ENCODE measurements at regions not wholly inside any gene's neighbourhood (a gene's known extent, or its start where the extent isn't known, plus 50 kb on each side); places are given as distances from the start of the nearest gene placed in this dataset.

DNA sequence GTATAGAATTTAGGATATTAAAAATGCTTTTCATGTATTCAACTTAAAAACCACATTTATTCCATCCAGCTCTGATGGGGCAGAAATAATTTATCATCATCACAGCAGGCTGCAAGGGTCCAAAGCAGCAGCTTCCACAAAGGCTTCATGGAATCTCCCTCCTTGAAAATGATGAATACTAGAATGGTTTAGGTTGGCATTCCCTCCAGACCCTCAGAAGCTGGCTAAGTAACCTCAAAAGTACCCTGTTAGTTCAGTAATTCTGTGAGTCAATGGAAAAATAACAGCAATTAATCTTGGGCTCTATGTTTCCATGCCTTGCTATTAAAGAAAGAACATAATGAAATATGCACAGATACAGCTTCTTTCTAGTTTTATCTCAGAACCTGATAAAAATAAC lies 594.9 kb upstream of the DIPK2B start:
- Histone ChIP-seq H3K4me3 (ENCODE audit: control insufficient read depth in 2 of 3, extremely low read depth in 1 of 3, insufficient read depth in 2 of 3, low read depth in 1 of 3, low read length in 3 of 3) (no peak overlapping the region), H3K27ac (ENCODE audit: control insufficient read depth, insufficient read depth, low read length) (no peak overlapping the region), H2AFZ (ENCODE audit: control insufficient read depth, low read length) (no peak overlapping the region), H3K9me3 (ENCODE audit: control insufficient read depth, low read depth, low read length) (no peaks in the 10 kb centered on the region), H3K79me2 (ENCODE audit: control insufficient read depth, insufficient read depth, low read length) (peaks cover 88% of the 10 kb centered on the region), H3K27me3 (ENCODE audit: control insufficient read depth, extremely low read depth, insufficient read depth, low read length) (peaks cover 4% of the 10 kb centered on the region), H3K4me2 (ENCODE audit: control insufficient read depth, extremely low read depth, insufficient read depth, low read depth, low read length) (no peak overlapping the region), H4K20me1 (ENCODE audit: control insufficient read depth, extremely low read depth, insufficient read depth, low read length) (no peaks in the 10 kb centered on the region), H3K9ac (ENCODE audit: control insufficient read depth, extremely low read depth, insufficient read depth, low read length) (no peak overlapping the region), H3K4me1 (ENCODE audit: control insufficient read depth, extremely low read depth, insufficient read depth, low read length) (peaks cover 30% of the 10 kb centered on the region), H3K9me1 (ENCODE audit: control insufficient read depth, extremely low read depth, insufficient read depth, low read length) (no peaks in the 10 kb centered on the region), H3K36me3 (ENCODE audit: control insufficient read depth in 2 of 2, extremely low read depth in 1 of 2, insufficient read depth in 2 of 2, low read length in 2 of 2) (peaks cover 0 to 5% of the 10 kb centered on the region in 2 experiments)
- no peak for TF ChIP-seq EZH2 (IDR thresholded peaks at IDR 0.05; ENCODE audit: low read length)
- TF ChIP-seq, protein P1, sequence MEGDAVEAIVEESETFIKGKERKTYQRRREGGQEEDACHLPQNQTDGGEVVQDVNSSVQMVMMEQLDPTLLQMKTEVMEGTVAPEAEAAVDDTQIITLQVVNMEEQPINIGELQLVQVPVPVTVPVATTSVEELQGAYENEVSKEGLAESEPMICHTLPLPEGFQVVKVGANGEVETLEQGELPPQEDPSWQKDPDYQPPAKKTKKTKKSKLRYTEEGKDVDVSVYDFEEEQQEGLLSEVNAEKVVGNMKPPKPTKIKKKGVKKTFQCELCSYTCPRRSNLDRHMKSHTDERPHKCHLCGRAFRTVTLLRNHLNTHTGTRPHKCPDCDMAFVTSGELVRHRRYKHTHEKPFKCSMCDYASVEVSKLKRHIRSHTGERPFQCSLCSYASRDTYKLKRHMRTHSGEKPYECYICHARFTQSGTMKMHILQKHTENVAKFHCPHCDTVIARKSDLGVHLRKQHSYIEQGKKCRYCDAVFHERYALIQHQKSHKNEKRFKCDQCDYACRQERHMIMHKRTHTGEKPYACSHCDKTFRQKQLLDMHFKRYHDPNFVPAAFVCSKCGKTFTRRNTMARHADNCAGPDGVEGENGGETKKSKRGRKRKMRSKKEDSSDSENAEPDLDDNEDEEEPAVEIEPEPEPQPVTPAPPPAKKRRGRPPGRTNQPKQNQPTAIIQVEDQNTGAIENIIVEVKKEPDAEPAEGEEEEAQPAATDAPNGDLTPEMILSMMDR (optimal IDR thresholded peaks at IDR 0.05 in 1 of 3, IDR thresholded peaks at IDR 0.05 in 1 of 3, conservative IDR thresholded peaks at IDR 0.05 in 1 of 3; ENCODE audit: extremely low read depth in 1 of 3, insufficient read depth in 2 of 3, low read length in 3 of 3): no peak
- DNase-seq (ENCODE audit: low read depth, low spot score) (no peak), FAIRE-seq (no peak)
- dilution Hi-C loops (cut with MboI; ENCODE audit: extremely low pct_ligation_motif_present, low sequenced_read_pairs): no loop called here

DNA sequence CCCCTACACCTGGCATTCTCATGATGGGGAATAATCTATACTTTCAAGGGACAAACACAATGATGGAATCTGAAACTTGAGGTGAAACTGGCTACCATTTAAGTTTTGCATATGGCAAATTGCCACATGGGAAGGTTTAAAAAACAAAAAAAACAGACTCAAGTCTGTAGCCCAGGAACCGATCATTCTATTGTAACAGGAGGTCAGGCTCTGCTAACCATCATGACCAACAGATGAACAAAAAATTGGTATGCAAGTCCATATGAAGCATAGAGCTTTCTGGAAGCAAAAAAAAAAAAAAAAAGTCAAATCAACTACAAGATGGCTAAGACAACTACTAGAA lies 594.3 kb upstream of the DIPK2B start:
- no peak for DNase-seq (ENCODE audit: low read depth, low spot score)
- H3K9ac ChIP-seq (ENCODE audit: control insufficient read depth, extremely low read depth, insufficient read depth, low read length): no peak overlapping the region
- peaks cover 0 to 5% of the 10 kb centered on the region in 2 experiments for H3K36me3 ChIP-seq (ENCODE audit: control insufficient read depth in 2 of 2, extremely low read depth in 1 of 2, insufficient read depth in 2 of 2, low read length in 2 of 2)
- peaks cover 89% of the 10 kb centered on the region for H3K79me2 ChIP-seq (ENCODE audit: control insufficient read depth, insufficient read depth, low read length)
- dilution Hi-C loops (cut with MboI; ENCODE audit: extremely low pct_ligation_motif_present, low sequenced_read_pairs): no loop called here
- H3K9me1 ChIP-seq (ENCODE audit: control insufficient read depth, extremely low read depth, insufficient read depth, low read length): no peaks in the 10 kb centered on the region
- H3K9me3 ChIP-seq (ENCODE audit: control insufficient read depth, low read depth, low read length): no peaks in the 10 kb centered on the region
- H3K27ac ChIP-seq (ENCODE audit: control insufficient read depth, insufficient read depth, low read length): no peak overlapping the region
- peaks cover 4% of the 10 kb centered on the region for H3K27me3 ChIP-seq (ENCODE audit: control insufficient read depth, extremely low read depth, insufficient read depth, low read length)
- H4K20me1 ChIP-seq (ENCODE audit: control insufficient read depth, extremely low read depth, insufficient read depth, low read length): no peaks in the 10 kb centered on the region
- no peak overlapping the region for H3K4me3 ChIP-seq (ENCODE audit: control insufficient read depth in 2 of 3, extremely low read depth in 1 of 3, insufficient read depth in 2 of 3, low read depth in 1 of 3, low read length in 3 of 3)
- peaks cover 32% of the 10 kb centered on the region for H3K4me1 ChIP-seq (ENCODE audit: control insufficient read depth, extremely low read depth, insufficient read depth, low read length)
- no peak overlapping the region for H2AFZ ChIP-seq (ENCODE audit: control insufficient read depth, low read length)
- TF ChIP-seq, protein P1 (optimal IDR thresholded peaks at IDR 0.05 in 1 of 3, IDR thresholded peaks at IDR 0.05 in 1 of 3, conservative IDR thresholded peaks at IDR 0.05 in 1 of 3; ENCODE audit: extremely low read depth in 1 of 3, insufficient read depth in 2 of 3, low read length in 3 of 3): no peak
- TF ChIP-seq EZH2 (IDR thresholded peaks at IDR 0.05; ENCODE audit: low read length): no peak
- no peak overlapping the region for H3K4me2 ChIP-seq (ENCODE audit: control insufficient read depth, extremely low read depth, insufficient read depth, low read depth, low read length)
- no peak for FAIRE-seq
